HG02610 (cell line): ENCODE measurements at regions not wholly inside any gene's neighbourhood (a gene's known extent, or its start where the extent isn't known, plus 50 kb on each side); places are given as distances from the start of the nearest gene placed in this dataset.

Source experiments
- ATAC-seq: cut with Tn5 transposase; IDR thresholded peaks from one replicate; pipeline ENCODE4 v1.9.1; 2021; ENCODE audit warnings: mild to moderate bottlenecking, moderate library complexity; ENCODE audit not compliant: unreplicated experiment

DNA sequence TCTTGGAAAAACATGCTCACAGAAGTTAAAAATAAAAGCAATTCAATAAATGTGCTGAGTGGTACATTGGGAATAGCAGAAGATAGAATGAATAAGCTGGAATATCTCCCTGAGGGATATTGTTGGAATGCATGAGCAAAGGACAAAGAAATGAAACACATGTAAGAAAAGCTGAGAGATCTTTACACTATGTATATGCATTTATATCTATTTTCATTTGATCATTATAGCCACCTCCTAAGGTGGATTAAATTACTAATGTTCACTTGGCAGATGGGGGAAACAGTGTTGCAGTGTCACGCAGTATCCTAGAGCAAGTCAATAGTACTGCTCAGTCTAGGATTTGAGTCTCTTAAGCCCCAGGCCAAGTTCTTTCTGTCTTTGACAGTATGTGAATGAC lies 542.0 kb upstream of the MARCKS start:
- ATAC-seq: no peak

DNA sequence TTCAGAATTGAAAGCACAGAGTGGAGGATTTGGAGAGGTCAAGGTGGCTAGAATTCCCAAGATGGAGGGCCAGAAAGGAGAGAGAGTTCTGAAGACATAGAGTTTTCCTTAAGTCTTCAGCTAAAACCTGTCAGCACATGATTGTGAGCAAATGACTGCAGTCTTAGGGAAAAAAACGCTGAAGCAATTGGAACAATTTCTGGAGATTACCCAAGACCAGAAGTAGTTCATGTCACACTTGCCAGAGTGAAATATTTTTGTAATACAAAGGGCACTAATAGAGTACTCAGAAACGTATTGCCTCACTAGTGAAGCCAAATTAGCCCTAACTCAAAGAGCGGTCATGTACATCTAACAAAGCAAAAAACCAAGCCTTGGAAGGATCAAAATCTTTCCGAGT lies 541.3 kb upstream of the MARCKS start:
- no peak for ATAC-seq

DNA sequence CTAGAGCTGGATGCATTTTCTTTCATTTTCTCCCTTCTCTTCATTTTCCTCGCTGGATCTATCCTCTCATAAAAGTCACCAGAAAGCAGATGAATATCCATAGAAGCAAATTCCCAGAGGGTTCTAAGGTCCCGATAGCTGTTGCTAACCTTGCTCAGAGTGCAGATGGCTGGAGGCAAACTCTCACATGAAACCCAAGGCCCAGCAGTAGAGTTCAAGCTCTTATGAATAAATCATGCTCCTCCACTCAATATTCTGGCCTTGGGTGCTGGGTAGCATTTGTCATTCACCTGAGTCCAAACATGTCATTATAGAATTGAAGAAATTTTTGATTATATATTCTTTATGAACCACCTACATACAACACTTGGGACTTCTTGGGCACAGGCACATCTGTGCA lies 539.7 kb upstream of the MARCKS start:
- no peak for ATAC-seq

DNA sequence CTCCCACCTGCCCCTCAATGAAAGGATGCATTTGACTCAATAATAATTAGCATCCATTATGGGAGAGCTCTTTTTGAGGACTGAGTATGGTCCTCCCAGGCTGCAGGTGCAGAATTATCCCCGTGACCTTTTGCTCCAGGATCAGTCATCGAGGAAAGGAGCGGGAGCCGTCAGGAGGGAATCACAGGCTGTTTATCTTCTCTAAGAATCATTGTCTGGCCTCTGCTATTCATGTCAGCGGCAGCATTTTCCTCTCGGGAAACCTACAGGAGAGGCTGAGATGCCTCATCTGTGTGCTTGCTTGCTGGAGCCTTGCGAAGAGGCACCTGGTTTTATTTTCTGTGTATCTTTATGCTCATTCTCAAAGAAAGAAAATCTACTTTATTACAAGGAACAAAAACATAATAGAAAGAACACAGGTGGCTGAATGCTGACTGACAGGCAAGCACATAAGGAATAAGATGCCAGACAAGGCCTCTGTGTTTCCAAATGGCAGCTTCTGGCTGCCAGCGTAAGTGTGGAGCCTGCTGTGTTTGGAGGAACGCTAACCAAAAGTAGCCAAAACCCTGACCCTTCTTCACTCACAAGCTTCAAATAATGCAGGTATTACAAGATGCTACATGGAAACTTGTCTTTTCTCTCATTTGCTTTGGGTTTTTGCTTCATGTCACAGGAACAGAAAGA lies 539.1 kb upstream of the MARCKS start:
- ATAC-seq: no peak

DNA sequence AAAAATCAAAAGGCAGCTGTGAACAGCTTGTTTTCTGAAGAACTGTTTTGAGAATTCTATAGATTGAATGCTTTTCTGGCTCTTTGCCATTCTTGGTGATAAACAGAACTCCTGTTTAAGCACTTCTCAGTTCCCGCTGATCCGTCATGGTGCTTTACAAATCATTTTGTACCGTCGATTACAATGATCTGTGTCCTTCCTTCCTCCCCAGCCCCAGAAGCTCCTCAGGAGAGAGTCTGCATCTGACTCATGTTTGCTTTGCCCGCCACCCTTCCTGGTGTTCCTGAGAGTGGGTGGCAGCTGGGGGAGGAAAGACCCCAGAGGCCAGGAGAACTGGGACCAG lies 538.6 kb upstream of the MARCKS start:
- no peak for ATAC-seq

DNA sequence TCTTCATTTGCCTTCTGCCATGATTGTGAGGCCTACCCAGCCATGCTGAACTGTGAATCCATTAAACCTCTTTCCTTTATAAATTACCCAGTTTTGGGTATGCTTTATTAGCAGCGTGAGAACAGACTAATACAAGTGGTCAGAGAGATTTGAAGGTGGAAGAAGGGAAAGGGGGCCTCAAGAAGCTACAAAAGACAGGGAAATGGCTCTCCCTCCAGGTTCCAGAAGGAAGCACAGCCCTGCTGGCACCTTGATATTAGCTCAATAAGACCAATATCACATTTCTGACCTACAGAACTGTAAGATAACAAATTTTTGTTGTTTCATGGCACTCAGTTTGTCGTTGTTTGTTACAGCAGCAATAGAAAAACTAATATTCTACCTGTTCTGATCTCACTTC lies 536.5 kb upstream of the MARCKS start:
- ATAC-seq: no peak

DNA sequence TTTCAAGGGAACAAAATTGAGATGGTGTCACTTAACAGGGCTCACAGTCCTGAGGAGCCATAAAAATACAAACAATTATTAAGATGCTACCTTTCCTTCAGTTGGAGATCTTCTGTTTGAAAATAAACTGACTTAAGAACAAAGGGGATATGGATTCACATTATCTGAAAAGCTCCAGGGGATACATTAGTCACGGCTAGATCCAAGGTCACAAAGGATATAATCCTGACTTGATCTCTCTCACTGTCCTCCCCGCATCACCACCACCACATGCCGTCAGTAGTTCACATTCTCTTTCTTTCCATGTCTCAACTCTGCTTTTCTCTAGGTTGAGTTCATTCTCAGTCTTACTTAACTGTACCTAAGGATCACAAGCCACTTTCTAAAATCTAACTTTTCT lies 530.4 kb upstream of the MARCKS start:
- ATAC-seq: no peak

DNA sequence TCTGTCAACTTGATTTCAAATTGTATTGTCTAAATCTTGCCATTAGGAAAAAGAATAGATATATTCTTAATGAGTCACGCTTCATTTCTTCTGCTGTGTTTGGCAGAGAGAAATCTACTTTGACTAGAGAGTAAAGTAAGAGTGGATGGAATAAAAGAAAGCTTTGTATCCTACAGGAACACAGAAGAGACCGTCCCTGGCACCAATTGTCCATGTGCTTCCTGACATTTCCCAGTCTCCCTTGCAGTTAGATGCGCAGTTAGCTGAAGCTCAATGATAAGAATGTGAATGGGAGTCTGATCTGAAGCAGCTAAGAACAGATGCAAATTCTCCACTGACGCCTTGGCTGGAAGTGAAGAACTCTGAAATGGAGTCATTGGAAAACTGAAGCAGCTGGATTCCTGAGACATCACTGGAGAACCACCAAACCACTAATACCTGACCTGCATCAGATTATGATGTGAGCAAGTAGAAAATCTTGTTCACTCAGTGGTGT lies 528.2 kb upstream of the MARCKS start:
- ATAC-seq: no peak

DNA sequence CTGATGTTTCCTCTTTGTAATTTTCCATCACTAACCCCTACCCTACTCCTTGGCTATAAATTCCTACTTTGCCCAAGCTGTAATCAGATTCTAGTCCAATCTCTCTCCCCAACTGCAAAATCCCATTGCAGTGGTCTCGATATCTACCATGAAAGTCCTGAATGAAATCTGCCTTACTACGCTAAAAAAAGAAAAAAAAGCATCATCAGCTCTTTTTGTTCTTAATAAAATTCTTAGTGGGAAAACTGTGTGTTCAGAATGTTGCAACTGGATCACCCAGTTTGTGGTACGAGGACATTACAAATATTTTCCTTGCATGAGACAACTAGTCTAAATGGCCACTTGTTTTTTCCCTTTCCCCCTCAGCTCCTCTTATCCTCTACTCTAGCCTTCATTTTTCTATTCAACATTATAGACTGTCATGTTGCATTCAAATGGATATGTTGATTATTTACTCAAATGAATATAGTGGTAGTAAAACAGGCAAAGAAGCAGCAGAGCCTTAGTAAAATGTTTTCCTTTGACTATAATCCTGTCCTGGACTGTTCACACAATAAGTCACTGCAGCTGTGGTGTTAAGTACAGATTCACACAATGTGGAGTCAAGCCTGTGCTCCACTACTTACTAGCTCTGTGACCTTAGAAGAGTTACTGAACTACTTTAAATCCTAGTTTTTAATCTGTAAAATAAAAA lies 527.1 kb upstream of the MARCKS start:
- ATAC-seq: no peak

DNA sequence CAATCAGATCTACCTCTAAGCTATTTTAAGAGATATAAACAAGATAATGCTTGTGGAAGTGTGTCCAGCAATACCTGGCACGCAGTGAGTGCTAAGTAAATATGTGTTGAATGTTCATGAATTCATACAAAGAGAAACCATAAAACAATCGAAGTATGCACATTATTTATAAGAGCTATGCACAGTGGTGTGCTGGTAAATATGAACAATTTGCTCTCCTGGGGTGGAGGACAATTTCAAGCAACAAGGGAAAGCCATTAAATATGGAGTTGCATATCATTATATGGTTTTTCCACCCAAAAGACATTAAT lies 526.6 kb upstream of the MARCKS start:
- ATAC-seq: no peak

DNA sequence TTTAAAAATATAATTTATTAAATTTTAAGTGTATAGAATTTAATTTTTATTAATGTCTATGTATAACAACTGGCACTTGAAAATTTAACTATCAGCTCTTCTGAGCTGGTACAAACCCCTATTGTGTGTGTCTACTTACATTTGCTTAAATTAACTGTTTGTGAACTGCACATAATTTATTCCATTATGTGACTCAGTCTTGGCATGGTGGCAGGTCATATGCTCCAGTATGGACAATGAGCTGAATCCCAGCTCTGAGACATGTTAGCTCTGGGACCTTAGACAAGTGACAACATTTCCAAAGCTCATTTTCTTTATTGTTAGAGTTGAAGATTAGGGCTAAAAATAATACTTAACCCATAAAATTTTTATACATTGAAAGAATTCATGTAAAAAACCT lies 526.1 kb upstream of the MARCKS start:
- no peak for ATAC-seq

DNA sequence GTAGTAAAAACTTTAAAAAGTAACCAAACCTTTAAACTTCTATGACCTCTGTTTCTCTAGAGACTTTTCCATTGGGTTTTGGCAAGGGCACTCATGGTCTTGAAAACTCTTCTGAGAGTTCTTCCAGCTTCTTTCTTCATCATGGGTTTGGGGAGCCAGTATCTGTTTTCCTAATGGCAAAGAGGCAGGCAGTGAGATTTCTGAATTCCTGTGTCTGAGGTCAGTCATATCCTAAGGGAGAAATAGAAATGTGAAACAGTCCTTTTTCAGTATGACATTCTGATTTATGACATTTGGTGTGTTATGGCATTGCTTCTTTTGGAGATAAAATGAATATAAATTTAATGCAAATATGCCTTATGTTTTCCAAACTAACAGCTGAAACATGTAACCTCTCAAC lies 518.5 kb upstream of the MARCKS start:
- no peak for ATAC-seq

DNA sequence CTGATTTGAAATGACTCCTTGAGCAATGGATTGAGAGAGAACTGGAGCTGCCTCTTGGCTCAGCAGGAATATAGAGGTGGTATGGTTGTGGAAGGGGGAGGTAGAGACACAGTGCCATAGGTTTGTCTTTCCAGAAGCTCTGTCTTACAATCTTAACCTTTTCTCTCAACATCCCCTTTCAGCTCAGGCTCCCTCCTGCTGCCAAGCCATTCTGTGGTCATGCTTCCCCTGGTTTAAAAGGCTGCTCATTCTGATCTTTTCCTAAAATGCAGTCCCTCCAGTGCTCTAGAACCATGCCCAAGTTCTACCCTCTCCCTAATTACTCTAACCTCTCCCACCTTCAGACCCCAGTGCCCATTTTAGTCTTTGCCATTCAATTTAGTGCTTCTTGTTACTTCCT lies 517.9 kb upstream of the MARCKS start:
- ATAC-seq: no peak

DNA sequence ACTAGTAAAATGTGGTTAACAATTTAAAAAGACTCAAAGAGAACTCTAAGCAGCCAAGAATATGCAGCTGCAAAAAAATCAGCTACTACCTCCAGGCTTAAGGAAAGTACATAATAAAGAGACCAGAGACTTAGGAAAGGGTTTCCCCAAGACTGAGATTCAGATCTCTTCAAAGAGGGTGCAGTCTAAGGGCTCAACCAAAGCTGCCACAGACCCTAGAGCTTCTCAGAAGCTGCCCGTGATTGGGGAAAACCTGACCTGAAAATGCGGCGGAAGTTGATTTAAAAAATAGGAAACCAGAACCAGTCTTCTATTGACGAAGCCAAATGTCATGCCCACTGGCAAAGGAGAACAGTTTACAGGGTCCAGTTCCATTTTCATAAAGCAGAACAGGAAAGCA lies 516.8 kb upstream of the MARCKS start:
- ATAC-seq: no peak

DNA sequence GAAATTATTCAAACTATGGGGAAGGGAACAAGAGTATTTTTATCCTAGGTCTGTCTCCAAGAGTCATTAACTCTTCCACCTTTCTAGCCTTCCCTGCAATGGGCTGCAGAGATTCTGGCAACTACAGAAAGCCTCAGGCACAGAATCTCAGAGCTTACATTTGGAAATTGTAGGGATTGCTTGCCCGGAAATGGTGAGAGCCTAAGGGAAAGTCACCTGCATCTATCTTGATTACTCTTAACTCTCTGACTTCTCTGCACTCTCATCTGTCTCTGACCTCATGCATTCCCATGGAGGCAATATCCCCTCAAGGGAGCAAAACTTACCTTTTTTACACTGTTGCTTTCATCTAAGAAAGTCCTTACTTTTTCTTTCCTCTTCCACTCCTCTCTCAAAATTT lies 513.2 kb upstream of the MARCKS start:
- ATAC-seq: no peak

DNA sequence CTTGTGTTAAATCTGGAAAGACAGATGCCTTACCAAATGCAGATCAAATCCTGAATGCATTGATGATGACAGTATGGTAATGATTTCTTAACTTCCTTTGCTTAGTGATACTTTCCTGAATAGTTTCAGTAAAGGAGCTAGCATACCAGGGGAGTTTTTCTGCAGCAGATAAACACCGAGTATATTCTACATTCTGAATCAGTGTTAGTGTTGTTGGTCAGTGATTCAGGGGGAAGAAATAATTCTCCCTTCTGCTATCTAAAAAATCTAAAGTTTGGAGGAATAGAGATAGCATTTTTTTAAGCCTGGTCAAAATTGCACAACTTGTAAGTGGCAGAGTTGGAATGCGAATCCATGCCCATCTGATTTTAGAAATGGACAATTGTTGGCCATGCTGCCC lies 512.2 kb upstream of the MARCKS start:
- ATAC-seq: no peak

DNA sequence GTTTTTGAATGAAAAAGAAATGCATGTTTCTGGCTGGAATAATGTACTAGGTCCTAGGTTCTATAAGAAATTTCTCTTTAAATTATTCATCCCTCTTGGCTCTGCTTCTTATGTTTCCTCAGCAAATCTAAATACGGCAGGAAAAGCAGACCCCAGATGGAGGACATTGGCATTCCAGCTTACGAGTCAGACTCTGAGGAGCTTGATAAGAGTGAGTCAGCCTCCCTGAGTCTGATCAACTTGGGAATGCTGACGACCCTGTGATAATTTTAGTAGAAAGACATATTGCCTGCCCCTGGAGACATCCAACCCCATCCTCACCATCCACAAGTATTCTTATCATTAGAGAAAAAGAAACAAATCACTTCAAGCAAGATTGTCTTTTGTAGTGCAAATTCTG lies 509.7 kb upstream of the MARCKS start:
- ATAC-seq: no peak

DNA sequence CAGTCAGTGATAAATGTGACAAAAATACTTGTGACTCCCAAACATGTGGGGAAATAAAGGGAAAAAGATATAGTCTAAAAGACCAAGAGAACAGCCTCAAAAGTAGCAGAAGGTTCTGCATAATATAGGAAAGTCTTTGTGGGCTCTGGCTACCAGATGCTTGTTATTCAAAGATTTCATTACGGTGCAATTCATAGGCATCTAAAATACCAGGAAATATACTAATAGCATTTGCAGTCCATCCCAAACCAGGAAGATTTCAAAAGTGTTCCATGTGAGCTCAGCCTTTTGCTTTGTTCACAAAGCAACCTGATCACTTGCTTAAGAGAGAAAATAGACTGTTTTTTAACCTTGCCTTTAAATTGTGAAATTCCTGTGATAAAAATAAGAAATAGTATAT lies 506.7 kb upstream of the MARCKS start:
- ATAC-seq: no peak

DNA sequence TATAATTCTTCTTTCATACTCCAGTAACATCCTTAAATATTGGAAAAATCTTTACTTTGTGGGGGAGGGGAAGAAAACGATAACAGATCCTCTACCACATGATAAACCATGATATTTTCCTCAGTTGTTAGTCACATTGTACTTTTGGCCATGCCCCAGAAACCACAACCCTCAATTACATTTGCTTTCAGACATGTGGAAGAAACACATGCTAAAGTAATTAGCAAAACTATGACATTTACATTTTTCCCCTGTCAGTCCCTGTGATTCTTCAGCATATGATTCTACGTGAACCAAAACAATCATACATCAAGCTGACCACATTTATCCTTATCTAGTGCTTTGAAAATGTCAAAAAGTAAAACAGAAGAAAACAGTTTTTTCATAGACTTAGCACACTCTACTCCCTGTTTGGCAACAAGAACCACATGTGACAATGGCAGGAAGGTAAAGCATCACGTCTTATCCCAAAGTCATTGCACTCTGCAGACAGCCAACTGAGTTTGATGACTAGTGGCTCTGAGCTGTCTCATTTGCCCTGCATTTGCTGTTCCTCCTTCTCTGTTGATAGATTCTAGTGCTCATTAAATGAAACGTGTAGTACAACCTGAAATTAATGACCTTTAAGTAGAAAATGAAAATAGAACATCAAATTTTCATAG lies 505.8 kb upstream of the MARCKS start:
- no peak for ATAC-seq

DNA sequence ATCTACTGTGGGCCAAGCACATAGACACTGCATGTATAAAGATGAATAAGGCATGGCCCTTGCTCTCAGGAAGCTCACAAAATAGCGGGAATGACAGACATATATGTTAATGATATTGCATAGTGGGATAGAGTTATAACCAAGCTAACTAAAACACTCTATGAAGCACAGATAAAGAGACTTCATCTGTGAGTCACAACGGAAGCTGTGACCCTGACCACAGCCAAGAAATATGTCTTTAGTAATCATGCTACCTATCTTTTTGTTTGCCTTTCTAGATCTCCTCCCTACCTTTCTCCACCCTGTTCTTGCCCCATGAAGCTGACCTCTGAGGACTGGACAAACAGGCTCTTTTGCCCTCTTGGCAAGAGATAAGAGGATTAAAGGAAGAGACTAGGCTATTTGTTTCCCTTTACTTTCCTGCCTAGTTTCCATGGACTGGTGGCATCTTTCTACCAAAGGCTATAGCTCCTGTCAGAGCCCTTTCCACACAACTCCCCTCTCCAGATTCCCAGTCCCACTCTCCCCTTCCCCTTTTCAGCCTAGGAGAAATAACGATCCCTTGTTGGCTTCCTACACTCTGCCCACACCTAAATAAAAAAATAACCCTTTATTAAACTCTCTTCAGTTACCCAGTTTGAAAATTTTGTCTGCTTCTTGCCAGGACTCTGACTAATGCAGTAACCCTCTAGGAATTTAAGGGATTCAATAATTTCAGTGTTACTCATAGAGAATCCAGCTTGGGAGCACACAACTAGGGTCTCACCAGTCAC lies 504.9 kb upstream of the MARCKS start:
- ATAC-seq: no peak

DNA sequence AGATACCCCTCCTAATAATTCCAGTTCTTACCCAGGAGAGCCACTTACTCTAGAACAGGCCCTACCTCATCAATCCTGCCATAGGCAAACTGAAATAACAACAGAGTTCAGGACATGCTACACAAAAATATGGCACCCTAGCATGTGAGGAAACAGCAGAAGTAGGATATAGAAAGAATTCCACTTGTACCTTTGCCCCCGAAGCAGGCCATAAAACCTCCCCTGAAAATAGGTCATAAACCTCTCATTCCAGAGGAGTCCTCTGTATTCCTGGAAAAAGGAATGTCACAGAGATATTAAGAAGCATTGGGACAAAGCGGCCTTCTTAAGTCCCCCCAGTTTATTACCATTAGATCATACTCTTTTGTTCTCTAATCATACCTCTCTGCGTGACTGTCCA lies 504.3 kb upstream of the MARCKS start:
- no peak for ATAC-seq

DNA sequence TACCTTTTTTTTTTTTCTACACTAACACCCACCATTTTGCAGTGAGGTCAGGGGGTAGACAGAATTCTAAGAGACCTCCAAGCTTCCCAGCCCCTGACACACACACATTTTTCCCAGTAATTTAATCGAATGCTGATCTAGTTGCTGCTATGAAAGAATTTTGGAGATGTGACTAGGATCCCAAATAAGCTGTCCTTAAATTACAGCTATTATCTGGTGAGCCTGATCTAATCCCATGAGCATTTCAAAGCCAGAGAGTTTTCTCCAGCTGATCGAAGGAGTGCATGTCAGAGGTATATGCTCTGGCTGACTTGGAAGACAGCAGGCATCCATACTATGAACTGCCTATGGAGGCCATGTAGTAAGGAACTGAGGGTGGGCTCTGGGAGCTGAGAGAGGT lies 503.8 kb upstream of the MARCKS start:
- no peak for ATAC-seq
